H1 (cell line): ENCODE measurements at regions not wholly inside any gene's neighbourhood (a gene's known extent, or its start where the extent isn't known, plus 50 kb on each side); places are given as distances from the start of the nearest gene placed in this dataset.

Experiments used
- GABPA ChIP-seq: IDR thresholded peaks from 2 replicates; pipeline ENCODE4 v1.6.1; 2011; ENCODE audit warnings: mild to moderate bottlenecking, low read length, moderate library complexity, borderline replicate concordance; ENCODE audit not compliant: insufficient read depth
- POLR2AphosphoS5 ChIP-seq: IDR thresholded peaks from 2 replicates; pipeline ENCODE4 v1.6.1; 2011; ENCODE audit warnings: low read depth, low read length
- RXRA ChIP-seq: IDR thresholded peaks from 2 replicates; pipeline ENCODE4 v1.6.1; 2011; ENCODE audit warnings: low read depth, mild to moderate bottlenecking, low read length, moderate library complexity; ENCODE audit not compliant: insufficient read depth

DNA sequence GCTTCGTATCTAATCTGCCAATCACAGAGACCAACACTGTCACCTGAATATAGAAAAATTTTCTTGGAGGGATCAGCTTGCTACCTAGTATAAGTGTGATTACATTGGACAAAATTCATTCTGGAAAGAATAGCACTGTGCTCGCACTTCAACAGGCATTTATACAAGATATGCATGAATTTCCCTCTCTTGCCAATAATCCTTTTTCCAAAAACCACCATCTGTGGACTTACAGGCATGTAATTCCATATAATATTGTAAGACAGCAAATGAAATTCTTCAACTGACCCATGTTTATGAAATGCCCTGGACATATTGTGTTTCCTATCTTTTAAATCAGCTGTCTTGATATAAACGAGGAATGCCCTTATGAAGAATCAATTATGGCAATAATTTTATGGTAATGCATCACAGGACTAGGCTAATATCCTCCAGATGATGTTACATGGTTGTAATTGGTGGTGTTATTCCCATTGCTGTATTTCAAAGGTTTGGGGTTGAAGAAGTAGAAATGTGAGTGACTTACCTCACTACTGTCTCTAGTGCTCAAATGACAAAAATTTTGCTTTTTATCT lies 861.4 kb upstream of the NECTIN3 start (continued):
- no peak for TF ChIP-seq RXRA
- TF ChIP-seq POLR2AphosphoS5: no peak
- no peak for TF ChIP-seq GABPA
